GM12892 (cell line): ENCODE measurements at regions not wholly inside any gene's neighbourhood (a gene's known extent, or its start where the extent isn't known, plus 50 kb on each side); places are given as distances from the start of the nearest gene placed in this dataset.
"Not testable (repeated sequence)": the region's sequence is repeated elsewhere in the genome, so short reads cannot be mapped to it uniquely, and the experiment has no call there.

Experiments
- DNase-seq: peaks from one replicate; pipeline ENCODE4 v3.0.0; 2011; ENCODE audit not compliant: insufficient read length
- FAIRE-seq: peaks from 2 replicates; lab custom pipeline; 2011; peaks lifted over from hg19 to GRCh38; lab: Jason Lieb, UNC
- POLR2A ChIP-seq: IDR thresholded peaks from 2 replicates; pipeline ENCODE4 v1.6.1; 2011; ENCODE audit warnings: low read depth, low read length, control low read depth
- POLR2AphosphoS5 ChIP-seq: IDR thresholded peaks from 2 replicates; pipeline ENCODE4 v1.6.1; 2011; ENCODE audit warnings: low read depth, low read length, control low read depth
- TAF1 ChIP-seq: IDR thresholded peaks from 2 replicates; pipeline ENCODE4 v1.6.1; 2011; ENCODE audit warnings: low read depth, mild to moderate bottlenecking, control low read depth, low read length, borderline replicate concordance

DNA sequence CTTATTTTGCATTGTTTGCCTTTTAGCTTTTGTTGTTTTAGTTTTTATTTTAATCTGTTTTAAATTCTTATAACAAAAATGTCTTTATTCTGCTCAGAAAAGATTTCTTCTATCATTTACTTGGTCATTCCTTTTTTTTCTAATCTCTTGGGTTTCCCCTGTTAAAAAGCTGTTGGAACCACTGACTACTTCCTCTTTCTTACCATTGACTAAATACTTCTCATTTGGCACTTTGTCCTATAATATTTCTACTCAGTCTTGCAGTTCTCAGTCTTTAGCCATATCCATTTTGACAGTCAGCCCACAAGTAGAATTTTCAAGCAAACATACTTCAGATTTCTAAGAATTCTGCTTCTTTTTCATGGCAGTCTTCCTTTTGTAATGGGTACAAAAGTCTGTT, 567.2 kb downstream of the SATB2 start:
- FAIRE-seq (no peak), DNase-seq (no peak)
- TF ChIP-seq POLR2AphosphoS5 (no peak), POLR2A (no peak), TAF1 (no peak)

DNA sequence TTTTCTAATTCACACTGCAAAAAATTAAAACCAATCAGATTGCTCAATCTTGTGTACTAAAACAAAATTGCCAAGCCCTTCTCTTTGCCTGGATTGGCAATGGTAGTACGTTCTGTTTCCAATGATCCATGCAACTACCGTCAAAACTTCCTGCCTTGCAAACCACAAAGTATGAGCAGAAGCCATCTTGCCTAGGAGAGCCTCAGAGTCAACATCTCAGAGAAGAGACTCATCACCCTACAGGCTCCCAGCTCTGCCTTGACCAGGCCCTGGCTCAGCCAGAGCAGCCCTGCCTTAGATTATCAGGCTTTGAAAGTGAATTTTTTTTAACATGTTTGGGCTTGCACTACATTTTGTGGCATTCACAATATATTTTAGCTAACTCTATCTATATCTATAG, 574.1 kb downstream of the SATB2 start:
- FAIRE-seq (no peak), DNase-seq (no peak)
- TF ChIP-seq POLR2A: no peak
- TF ChIP-seq TAF1: no peak
- TF ChIP-seq POLR2AphosphoS5: no peak

- FAIRE-seq: no peak
- no peak for DNase-seq
- TF ChIP-seq POLR2AphosphoS5: no peak
- no peak for TF ChIP-seq POLR2A
- TF ChIP-seq TAF1: no peak
Observed at GRCh38 chr2:198880986-198881385, 576.8 kb downstream of the SATB2 start.

- FAIRE-seq (no peak), DNase-seq (no peak)
- TF ChIP-seq TAF1: no peak
- no peak for TF ChIP-seq POLR2AphosphoS5
- TF ChIP-seq POLR2A: no peak
Observed at GRCh38 chr2:198880421-198880820, 577.3 kb downstream of the SATB2 start.

DNA sequence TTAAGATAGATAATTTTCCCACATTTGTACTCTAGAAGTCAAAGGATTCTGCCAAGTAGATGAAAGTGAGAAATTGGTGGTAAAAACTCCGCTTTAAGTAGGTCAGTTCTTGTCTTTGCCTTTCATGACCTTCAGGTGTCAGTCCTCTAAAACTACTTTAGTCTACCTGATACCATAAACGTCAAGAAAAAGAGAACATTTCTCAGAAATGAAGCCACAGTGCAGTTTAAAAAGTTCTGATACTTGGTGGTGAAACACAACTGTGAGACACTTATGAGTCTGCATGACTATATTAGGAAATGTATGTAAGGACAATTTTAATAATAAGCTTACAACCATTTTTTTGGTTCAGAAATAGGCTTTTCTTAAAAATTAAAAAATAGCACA, 583.3 kb downstream of the SATB2 start:
- DNase-seq: no peak
- TF ChIP-seq POLR2A: no peak
- no peak for TF ChIP-seq TAF1
- no peak for TF ChIP-seq POLR2AphosphoS5
- FAIRE-seq: no peak

- TF ChIP-seq POLR2A (no peak), TAF1 (no peak)
- FAIRE-seq (no peak), DNase-seq (no peak)
Observed at GRCh38 chr2:198873503-198874471, 584.0 kb downstream of the SATB2 start.

DNA sequence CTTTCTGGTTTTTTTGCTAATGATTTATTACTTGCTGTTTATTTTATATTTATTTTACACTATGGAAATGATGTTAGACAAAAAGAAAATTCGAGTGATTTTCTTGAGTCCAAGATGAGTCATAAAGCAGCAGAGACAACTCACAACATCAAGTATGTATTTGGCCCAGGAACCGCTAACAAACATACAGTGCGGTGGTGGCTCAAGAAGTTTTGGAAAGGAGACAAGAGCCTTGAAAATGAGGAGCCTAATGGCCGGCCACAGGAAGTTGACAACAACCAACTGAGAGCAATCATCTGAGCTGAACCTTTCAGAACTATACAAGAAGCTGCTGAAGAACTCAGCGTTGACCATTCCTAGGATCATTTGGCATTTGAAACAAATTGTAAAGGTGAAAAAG, 594.1 kb downstream of the SATB2 start:
- FAIRE-seq: no peak
- no peak for DNase-seq
- TF ChIP-seq TAF1: no peak
- TF ChIP-seq POLR2A: no peak
- TF ChIP-seq POLR2AphosphoS5: no peak

DNA sequence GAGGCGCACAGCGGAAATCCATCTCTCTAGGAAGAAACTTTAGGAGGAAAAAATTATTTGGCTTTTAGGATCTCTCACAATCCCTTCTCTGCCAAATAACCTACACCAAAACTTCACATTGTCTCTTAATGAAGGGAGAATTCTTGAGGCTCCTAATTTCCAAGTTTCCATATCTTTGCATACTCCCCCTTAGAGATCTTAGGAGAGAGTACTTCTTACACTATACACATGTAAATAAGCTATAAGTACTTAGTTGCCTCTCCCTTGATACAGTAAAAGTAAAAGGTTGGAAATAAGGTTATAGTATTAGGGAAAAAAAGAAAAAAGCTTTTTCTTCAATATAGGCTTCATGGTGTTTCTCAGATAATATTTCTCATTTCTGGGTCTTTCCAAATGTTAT, 596.7 kb downstream of the SATB2 start:
- DNase-seq (no peak), FAIRE-seq (no peak)
- TF ChIP-seq POLR2A: no peak
- no peak for TF ChIP-seq TAF1
- TF ChIP-seq POLR2AphosphoS5: no peak

GRCh38 chr2:198857246-198857645, 600.5 kb downstream of the SATB2 start:
- DNase-seq: no peak
- TF ChIP-seq POLR2AphosphoS5: no peak
- no peak for FAIRE-seq

DNA sequence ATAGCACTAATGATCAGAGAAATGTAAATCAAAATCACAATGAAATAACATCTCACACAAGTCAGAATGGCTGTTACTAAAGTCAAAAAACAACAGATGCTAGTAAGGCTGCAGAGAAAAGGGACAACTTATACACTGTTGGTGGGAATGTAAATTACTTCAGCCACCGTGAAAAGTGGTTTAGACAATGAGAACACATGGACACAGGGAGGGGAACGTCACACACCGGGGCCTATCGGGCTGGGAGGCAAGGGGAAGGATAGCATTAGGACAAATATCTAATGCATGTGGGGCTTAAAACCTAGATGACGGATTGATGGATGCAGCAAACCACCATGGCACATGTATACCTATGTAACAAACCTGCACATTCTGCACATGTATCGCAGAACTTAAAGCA, 602.0 kb downstream of the SATB2 start:
- FAIRE-seq, DNase-seq: not testable (repeated sequence)

- no peak for TF ChIP-seq POLR2A
- no peak for TF ChIP-seq TAF1
- no peak for TF ChIP-seq POLR2AphosphoS5
- FAIRE-seq: no peak
Observed at GRCh38 chr2:198852248-198852647, 605.5 kb downstream of the SATB2 start.

DNA sequence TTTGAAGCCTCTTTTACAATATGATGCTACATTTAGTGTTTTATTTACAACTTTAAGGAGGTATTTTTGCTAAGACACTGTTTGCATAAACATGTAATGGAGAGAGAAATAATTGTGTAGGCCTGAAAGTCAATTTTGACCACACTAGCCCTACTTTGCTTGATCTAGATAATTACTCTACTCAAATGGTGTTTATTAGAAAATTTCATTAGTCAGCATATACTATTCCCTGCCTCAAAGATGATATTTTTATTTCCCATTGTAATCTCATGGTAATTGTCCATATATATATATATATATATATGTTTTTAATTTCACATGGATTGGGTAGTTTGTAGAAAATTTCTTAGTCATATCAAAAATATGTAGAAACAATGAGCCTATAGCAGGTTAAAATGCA, 632.2 kb downstream of the SATB2 start:
- FAIRE-seq (no peak), DNase-seq (no peak)
- TF ChIP-seq POLR2A (no peak), TAF1 (no peak)

More at GRCh38 chr2:198852248-198852647, 605.5 kb downstream of the SATB2 start:
- no peak for DNase-seq
